SK-N-SH (cell line): ENCODE measurements at regions not wholly inside any gene's neighbourhood (a gene's known extent, or its start where the extent isn't known, plus 50 kb on each side); places are given as distances from the start of the nearest gene placed in this dataset.
A peak's percentile ranks its signal among the peaks of the same experiment; 100 is the strongest.

ENCODE experiments used
- CTCF ChIA-PET: fragments of 300-600, 350-600 bp; formaldehyde crosslinking; extraction: SDS; loops from one replicate; lab custom pipeline; 2021; lab: Yijun Ruan, JAX
- POLR2A ChIA-PET: fragments of 350-600 bp; sonication (Branson Sonifier 250); formaldehyde crosslinking; extraction: SDS; loops from one replicate; lab custom pipeline; 2020; ENCODE audit warnings: antibody characterized with exemption, inconsistent platforms; lab: Yijun Ruan, JAX
- DNase-seq: peaks from one replicate; pipeline ENCODE4 v3.0.0; 2012
- H2AFZ ChIP-seq: fragments of 200-600 bp; sonication (generic); 2 replicates; pipeline ENCODE4 v1.8.1; 2016; ENCODE audit warnings: antibody characterized with exemption, mild to moderate bottlenecking, low read depth
- H3F3A ChIP-seq: fragments of 200-600 bp; sonication (generic); replicated peaks from 2 replicates; pipeline ENCODE3; 2016; ENCODE audit warnings: antibody characterized with exemption, mild to moderate bottlenecking; ENCODE audit not compliant: insufficient read depth
- H3K27ac ChIP-seq, 2 experiments: fragments of 200-500 bp in 1 of 2; fragments of 200-600 bp in 1 of 2; sonication (Bioruptor generic) in 1 of 2; sonication (generic), shearing (Covaris generic) in 1 of 2; 2 replicates each; pipeline versions ENCODE4 v1.5.1 to v1.6.1; 2014 to 2016; ENCODE audit warnings: low read depth in 2 of 2, inconsistent platforms in 1 of 2, low read length in 1 of 2, mild to moderate bottlenecking in 1 of 2, mixed read lengths in 1 of 2
- H3K27me3 ChIP-seq: fragments of 200-600 bp; sonication (generic), shearing (Covaris generic); 2 replicates; pipeline ENCODE4 v1.6.1; 2016; ENCODE audit warnings: mixed run types; ENCODE audit not compliant: insufficient read depth
- H3K36me3 ChIP-seq, 2 experiments: fragments of 200-500 bp in 1 of 2; fragments of 200-600 bp in 1 of 2; sonication (Bioruptor generic) in 1 of 2; sonication (generic) in 1 of 2; replicated peaks in 1 of 2; 2 replicates each; pipeline versions ENCODE3 to v1.5.1; 2014 to 2016; ENCODE audit warnings: low read length in 1 of 2, mild to moderate bottlenecking in 1 of 2; ENCODE audit not compliant: insufficient read depth in 2 of 2, control insufficient read depth in 1 of 2
- H3K4me1 ChIP-seq, 2 experiments: fragments of 200-500 bp in 1 of 2; fragments of 200-600 bp in 1 of 2; sonication (Bioruptor generic) in 1 of 2; sonication (generic), shearing (Covaris generic) in 1 of 2; 2 replicates each; pipeline versions ENCODE4 v1.5.1 to v1.6.1; 2014 to 2016; ENCODE audit warnings: low read depth in 1 of 2, low read length in 1 of 2, mixed run types in 1 of 2; ENCODE audit not compliant: insufficient read depth in 2 of 2, control insufficient read depth in 1 of 2
- H3K4me2 ChIP-seq: fragments of 200-600 bp; sonication (generic), shearing (Covaris generic); 2 replicates; pipeline ENCODE4 v1.6.1; 2017; ENCODE audit warnings: mixed run types
- H3K4me3 ChIP-seq, 2 experiments: fragments of 200-500 bp in 1 of 2; fragments of 200-600 bp in 1 of 2; sonication (Bioruptor generic) in 1 of 2; sonication (generic), shearing (Covaris generic) in 1 of 2; 2 replicates each; pipeline versions ENCODE4 v1.5.1 to v1.8.1; 2014 to 2016; ENCODE audit warnings: low read depth in 2 of 2, inconsistent platforms in 1 of 2, low read length in 1 of 2, mild to moderate bottlenecking in 1 of 2, mixed read lengths in 1 of 2, moderate library complexity in 1 of 2
- H3K79me2 ChIP-seq: fragments of 200-600 bp; sonication (generic); 2 replicates; pipeline ENCODE4 v1.8.1; 2017; ENCODE audit warnings: mild to moderate bottlenecking; ENCODE audit not compliant: insufficient read depth
- H3K9ac ChIP-seq: fragments of 200-600 bp; sonication (generic); 2 replicates; pipeline ENCODE4 v1.6.1; 2017; ENCODE audit warnings: mixed run types
- H3K9me2 ChIP-seq: fragments of 200-600 bp; sonication (generic); 2 replicates; pipeline ENCODE4 v1.6.1; 2017; ENCODE audit warnings: mixed run types
- H3K9me3 ChIP-seq: fragments of 200-600 bp; sonication (generic); 2 replicates; pipeline ENCODE4 v1.6.1; 2017; ENCODE audit warnings: mixed run types, mild to moderate bottlenecking, moderate library complexity
- H4K20me1 ChIP-seq: fragments of 200-600 bp; sonication (generic); 2 replicates; pipeline ENCODE4 v1.6.1; 2017; ENCODE audit warnings: mild to moderate bottlenecking, mixed run types; ENCODE audit not compliant: insufficient read depth
- CHD2 ChIP-seq: fragments of 150-350 bp; IDR thresholded peaks from 2 replicates; pipeline ENCODE4 v1.6.1; 2018; ENCODE audit warnings: low read length; ENCODE audit not compliant: partially characterized antibody
- EP300 ChIP-seq, 2 experiments: IDR thresholded peaks; 2 replicates each; pipeline versions ENCODE4 v1.4.0 to v1.6.1; 2012; ENCODE audit warnings: borderline replicate concordance in 1 of 2, low read depth in 1 of 2, low read length in 1 of 2
- FOXM1 ChIP-seq: IDR thresholded peaks from 2 replicates; pipeline ENCODE4 v1.4.0; 2012; ENCODE audit warnings: low read depth, mild to moderate bottlenecking
- GATA2 ChIP-seq: sonication (generic); formaldehyde crosslinking; IDR thresholded peaks from 2 replicates; pipeline ENCODE4 v1.5.0; 2020; ENCODE audit warnings: mild to moderate bottlenecking, missing genetic modification reagents
- JUND ChIP-seq: IDR thresholded peaks from 2 replicates; pipeline ENCODE4 v1.4.0; 2012
- MAX ChIP-seq: IDR thresholded peaks from 2 replicates; pipeline ENCODE4 v1.4.0; 2012; ENCODE audit warnings: low read depth
- NFIC ChIP-seq: IDR thresholded peaks from 2 replicates; pipeline ENCODE4 v1.4.0; 2012; ENCODE audit warnings: borderline replicate concordance
- POLR2AphosphoS5 ChIP-seq: IDR thresholded peaks from 2 replicates; pipeline ENCODE4 v1.6.1; 2012; ENCODE audit warnings: low read depth, low read length
- RAD21 ChIP-seq: IDR thresholded peaks from 2 replicates; pipeline ENCODE4 v1.6.1; 2012; ENCODE audit warnings: mild to moderate bottlenecking, low read length
- RCOR1 ChIP-seq: fragments of 150-350 bp; IDR thresholded peaks from 2 replicates; pipeline ENCODE4 v1.6.1; 2017; ENCODE audit warnings: antibody characterized with exemption, low read length
- WGBS: methylation state at CpG from one replicate; pipeline ENCODE4 v1.1.6; 2017; ENCODE audit warnings: low lambda C conversion rate; 5-methylcytosine and 5-hydroxymethylcytosine counted together
- TF ChIP-seq, protein P1 (sequence below): fragments of 150-350 bp; IDR thresholded peaks from 2 replicates; pipeline ENCODE4 v1.6.1; 2016; ENCODE audit warnings: mild to moderate bottlenecking, low read depth, low read length
- TF ChIP-seq, protein P2 (sequence below): IDR thresholded peaks from 2 replicates; pipeline ENCODE4 v1.4.0; 2012; ENCODE audit warnings: low read depth, borderline replicate concordance
- TF ChIP-seq, protein P3 (sequence below): IDR thresholded peaks from 2 replicates; pipeline ENCODE4 v1.6.1; 2012; ENCODE audit warnings: mild to moderate bottlenecking, low read depth, low read length, moderate library complexity

DNA sequence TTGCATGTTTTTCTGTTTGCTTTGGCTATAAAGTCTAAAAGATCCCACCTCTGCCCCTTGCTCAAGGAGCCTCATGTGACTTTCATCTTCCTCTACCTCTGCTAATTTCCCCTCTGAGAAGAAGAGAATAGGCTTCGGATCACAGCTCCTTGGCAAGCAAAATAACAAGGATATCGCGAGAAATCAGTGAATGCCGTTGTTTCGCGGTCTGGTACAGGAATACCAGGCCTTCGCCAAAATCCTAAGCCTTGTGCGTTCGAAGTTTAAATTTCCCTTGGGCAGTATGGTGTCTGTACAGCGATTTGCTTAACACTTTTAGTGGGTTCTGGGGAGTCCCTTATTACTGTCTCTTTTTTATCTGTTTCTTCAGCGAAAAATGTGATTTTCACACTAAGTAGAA lies 142.3 kb downstream of the IRF8 start:
- ChIA-PET CTCF (interaction anchor here (0.7 to 1.8 kb wide), 4 partner anchors 13 to 159 kb away, joined by 3 to 4 read pairs (median 3); no protein-coding TSS in a partner anchor), POLR2A (no interaction called here)
- no peak for DNase-seq
- H3K79me2 ChIP-seq: no peaks in the 10 kb centered on the region
- WGBS: 32% methylated on average over 11 of the region's 11 CpGs
- no peaks in the 10 kb centered on the region for H3K36me3 ChIP-seq
- H3K9me2 ChIP-seq: no peaks in the 10 kb centered on the region
- TF ChIP-seq CHD2 (peak; percentile 39), RCOR1 (no peak)
- H3K4me2 ChIP-seq: no peak overlapping the region
- H3K4me1 ChIP-seq: no peaks in the 10 kb centered on the region
- H3K9ac ChIP-seq: no peak overlapping the region
- H2AFZ ChIP-seq: no peak overlapping the region
- no peaks in the 10 kb centered on the region for H4K20me1 ChIP-seq
- H3K27ac ChIP-seq: no peak overlapping the region
- H3K9me3 ChIP-seq: no peaks in the 10 kb centered on the region
- no peak overlapping the region for H3K4me3 ChIP-seq
- peaks cover 71% of the 10 kb centered on the region for H3K27me3 ChIP-seq
- no peaks in the 10 kb centered on the region for H3F3A ChIP-seq

- H3K9me3 ChIP-seq: no peaks in the 10 kb centered on the region
- no peaks in the 10 kb centered on the region for H3F3A ChIP-seq
- H4K20me1 ChIP-seq: no peaks in the 10 kb centered on the region
- H2AFZ ChIP-seq: no peak overlapping the region
- H3K27ac ChIP-seq: no peak overlapping the region
- POLR2A ChIA-PET: no interaction called here
- H3K9me2 ChIP-seq: no peaks in the 10 kb centered on the region
- WGBS: 1% methylated on average over 4 of the region's 4 CpGs
- H3K4me2 ChIP-seq: no peak overlapping the region
- no peak overlapping the region for H3K4me3 ChIP-seq
- H3K27me3 ChIP-seq: peaks cover 77% of the 10 kb centered on the region
- no peaks in the 10 kb centered on the region for H3K36me3 ChIP-seq
- CTCF ChIA-PET: interaction anchor here (1.6 to 1.8 kb wide), 2 partner anchors 14 to 26 kb away, joined by 3 to 4 read pairs; no protein-coding TSS in a partner anchor
- H3K9ac ChIP-seq: no peak overlapping the region
- H3K4me1 ChIP-seq: no peaks in the 10 kb centered on the region
- no peak for DNase-seq
- no peak for TF ChIP-seq GATA2 (CRISPR knock-in tag)
- TF ChIP-seq, all 33 proteins: peak for 0
- H3K79me2 ChIP-seq: no peaks in the 10 kb centered on the region
These were observed 142.8 kb downstream of the IRF8 start for GRCh38 chr16:86041807-86042206.

DNA sequence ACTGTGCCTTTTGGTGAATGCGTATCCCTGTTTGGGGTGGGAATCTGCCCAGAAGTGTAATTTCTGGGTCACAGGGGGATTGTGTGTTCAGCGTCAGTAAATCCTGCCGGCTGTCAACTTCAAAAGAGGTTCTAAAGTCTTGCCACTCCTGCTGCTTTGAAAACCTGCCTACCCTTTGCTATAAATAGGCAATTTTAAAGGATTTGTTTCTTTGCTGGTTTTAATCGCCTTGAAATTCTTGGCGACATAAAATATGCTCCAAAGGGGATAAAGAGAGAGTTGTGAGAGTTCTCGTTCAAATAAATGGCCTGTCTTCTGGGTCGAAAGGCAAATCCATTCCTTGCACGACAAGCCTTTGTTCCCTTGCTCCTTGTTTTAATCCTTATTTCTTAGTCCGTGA lies 143.4 kb downstream of the IRF8 start:
- no peak overlapping the region for H3K27ac ChIP-seq
- H3K9me2 ChIP-seq: no peaks in the 10 kb centered on the region
- no peak overlapping the region for H3K4me2 ChIP-seq
- WGBS: 14% methylated on average over 9 of the region's 9 CpGs
- H3K4me1 ChIP-seq: no peaks in the 10 kb centered on the region
- H3K9ac ChIP-seq: no peak overlapping the region
- H3K27me3 ChIP-seq: peaks cover 81% of the 10 kb centered on the region
- no peak for DNase-seq
- no peak overlapping the region for H3K4me3 ChIP-seq
- H3K9me3 ChIP-seq: no peaks in the 10 kb centered on the region
- no peaks in the 10 kb centered on the region for H4K20me1 ChIP-seq
- ChIA-PET POLR2A (no interaction called here), CTCF (no interaction called here)
- H3F3A ChIP-seq: no peaks in the 10 kb centered on the region
- no peaks in the 10 kb centered on the region for H3K79me2 ChIP-seq
- H3K36me3 ChIP-seq: no peaks in the 10 kb centered on the region
- TF ChIP-seq, protein P1, sequence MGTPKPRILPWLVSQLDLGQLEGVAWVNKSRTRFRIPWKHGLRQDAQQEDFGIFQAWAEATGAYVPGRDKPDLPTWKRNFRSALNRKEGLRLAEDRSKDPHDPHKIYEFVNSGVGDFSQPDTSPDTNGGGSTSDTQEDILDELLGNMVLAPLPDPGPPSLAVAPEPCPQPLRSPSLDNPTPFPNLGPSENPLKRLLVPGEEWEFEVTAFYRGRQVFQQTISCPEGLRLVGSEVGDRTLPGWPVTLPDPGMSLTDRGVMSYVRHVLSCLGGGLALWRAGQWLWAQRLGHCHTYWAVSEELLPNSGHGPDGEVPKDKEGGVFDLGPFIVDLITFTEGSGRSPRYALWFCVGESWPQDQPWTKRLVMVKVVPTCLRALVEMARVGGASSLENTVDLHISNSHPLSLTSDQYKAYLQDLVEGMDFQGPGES: no peak
- no peak for TF ChIP-seq NFIC
- no peak for TF ChIP-seq JUND
- TF ChIP-seq EP300 (IDR thresholded peaks at IDR 0.05; ENCODE audit: borderline replicate concordance in 1 of 2, low read depth in 1 of 2, low read length in 1 of 2): no peak
- no peak for TF ChIP-seq POLR2AphosphoS5
- no peak for TF ChIP-seq FOXM1
- TF ChIP-seq, protein P2, sequence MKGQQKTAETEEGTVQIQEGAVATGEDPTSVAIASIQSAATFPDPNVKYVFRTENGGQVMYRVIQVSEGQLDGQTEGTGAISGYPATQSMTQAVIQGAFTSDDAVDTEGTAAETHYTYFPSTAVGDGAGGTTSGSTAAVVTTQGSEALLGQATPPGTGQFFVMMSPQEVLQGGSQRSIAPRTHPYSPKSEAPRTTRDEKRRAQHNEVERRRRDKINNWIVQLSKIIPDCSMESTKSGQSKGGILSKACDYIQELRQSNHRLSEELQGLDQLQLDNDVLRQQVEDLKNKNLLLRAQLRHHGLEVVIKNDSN: no peak
- TF ChIP-seq RAD21: no peak
- TF ChIP-seq, protein P3, sequence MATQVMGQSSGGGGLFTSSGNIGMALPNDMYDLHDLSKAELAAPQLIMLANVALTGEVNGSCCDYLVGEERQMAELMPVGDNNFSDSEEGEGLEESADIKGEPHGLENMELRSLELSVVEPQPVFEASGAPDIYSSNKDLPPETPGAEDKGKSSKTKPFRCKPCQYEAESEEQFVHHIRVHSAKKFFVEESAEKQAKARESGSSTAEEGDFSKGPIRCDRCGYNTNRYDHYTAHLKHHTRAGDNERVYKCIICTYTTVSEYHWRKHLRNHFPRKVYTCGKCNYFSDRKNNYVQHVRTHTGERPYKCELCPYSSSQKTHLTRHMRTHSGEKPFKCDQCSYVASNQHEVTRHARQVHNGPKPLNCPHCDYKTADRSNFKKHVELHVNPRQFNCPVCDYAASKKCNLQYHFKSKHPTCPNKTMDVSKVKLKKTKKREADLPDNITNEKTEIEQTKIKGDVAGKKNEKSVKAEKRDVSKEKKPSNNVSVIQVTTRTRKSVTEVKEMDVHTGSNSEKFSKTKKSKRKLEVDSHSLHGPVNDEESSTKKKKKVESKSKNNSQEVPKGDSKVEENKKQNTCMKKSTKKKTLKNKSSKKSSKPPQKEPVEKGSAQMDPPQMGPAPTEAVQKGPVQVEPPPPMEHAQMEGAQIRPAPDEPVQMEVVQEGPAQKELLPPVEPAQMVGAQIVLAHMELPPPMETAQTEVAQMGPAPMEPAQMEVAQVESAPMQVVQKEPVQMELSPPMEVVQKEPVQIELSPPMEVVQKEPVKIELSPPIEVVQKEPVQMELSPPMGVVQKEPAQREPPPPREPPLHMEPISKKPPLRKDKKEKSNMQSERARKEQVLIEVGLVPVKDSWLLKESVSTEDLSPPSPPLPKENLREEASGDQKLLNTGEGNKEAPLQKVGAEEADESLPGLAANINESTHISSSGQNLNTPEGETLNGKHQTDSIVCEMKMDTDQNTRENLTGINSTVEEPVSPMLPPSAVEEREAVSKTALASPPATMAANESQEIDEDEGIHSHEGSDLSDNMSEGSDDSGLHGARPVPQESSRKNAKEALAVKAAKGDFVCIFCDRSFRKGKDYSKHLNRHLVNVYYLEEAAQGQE: no peak
- no peak for TF ChIP-seq MAX
- H2AFZ ChIP-seq: no peak overlapping the region
